ENCODE measurements at regions not wholly inside any gene's neighbourhood (a gene's known extent, or its start where the extent isn't known, plus 50 kb on each side); places are given as distances from the start of the nearest gene placed in this dataset.

DNA sequence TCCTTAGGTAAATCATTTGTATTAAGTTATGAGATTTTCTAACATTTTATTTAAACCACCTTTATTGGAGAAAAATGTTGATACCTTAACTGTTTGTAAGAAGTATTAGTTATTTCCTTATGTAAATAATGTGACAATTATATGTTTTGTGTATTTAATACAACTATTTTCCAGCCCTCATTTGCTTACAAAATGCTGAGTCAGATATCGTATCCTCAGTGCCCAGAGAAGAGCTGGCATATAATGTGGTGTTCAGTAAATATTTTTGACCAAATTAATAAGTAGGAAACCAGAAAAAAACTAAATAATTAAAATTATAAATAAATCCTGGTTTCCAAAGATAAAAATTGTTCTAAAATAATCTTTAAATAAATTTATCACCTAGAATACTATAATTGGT is 140.2 kb upstream of the PCDH17 start:
- Histone ChIP-seq H3K9me3 (ENCODE audit: control insufficient read depth, insufficient read depth, low read depth, low read length) (no peaks in the 10 kb centered on the region), H3K4me1 (ENCODE audit: control insufficient read depth, insufficient read depth, low read length) (no peaks in the 10 kb centered on the region), H3K27ac (ENCODE audit: extremely low read depth, low read depth, low read length) (no peak overlapping the region), H3K36me3 (ENCODE audit: control insufficient read depth in 2 of 2, insufficient read depth in 1 of 2, low read length in 2 of 2) (no peaks in the 10 kb centered on the region), H3K4me3 (ENCODE audit: low read depth, low read length) (no peak overlapping the region)
- CTCF ChIA-PET: no interaction called here
- TF ChIP-seq ZNF514 (tag by site-specific recombination; IDR thresholded peaks at IDR 0.05) (no peak), ZNF354C (tag by site-specific recombination; IDR thresholded peaks at IDR 0.05; ENCODE audit: borderline replicate concordance, low read depth) (no peak), IKZF3 (tag by site-specific recombination; IDR thresholded peaks at IDR 0.05) (no peak), AEBP2 (tag by site-specific recombination; IDR thresholded peaks at IDR 0.05; ENCODE audit: borderline replicate concordance) (no peak), PRDM2 (tag by site-specific recombination; IDR thresholded peaks at IDR 0.05; ENCODE audit: borderline replicate concordance) (no peak), ZSCAN16 (tag by site-specific recombination; IDR thresholded peaks at IDR 0.05) (no peak), ZNF791 (tag by site-specific recombination; IDR thresholded peaks at IDR 0.05) (no peak), ZNF157 (tag by site-specific recombination; IDR thresholded peaks at IDR 0.05) (no peak), ZNF239 (tag by site-specific recombination; IDR thresholded peaks at IDR 0.05) (no peak), KLF9 (tag by site-specific recombination; IDR thresholded peaks at IDR 0.05; ENCODE audit: low read depth) (no peak), ZNF560 (tag by site-specific recombination; IDR thresholded peaks at IDR 0.05; ENCODE audit: borderline replicate concordance) (no peak), ZNF510 (tag by site-specific recombination; IDR thresholded peaks at IDR 0.05; ENCODE audit: insufficient replicate concordance) (no peak), ZNF211 (tag by site-specific recombination; IDR thresholded peaks at IDR 0.05; ENCODE audit: low read depth) (no peak), ZNF664 (tag by site-specific recombination; IDR thresholded peaks at IDR 0.05) (no peak), ZNF155 (tag by site-specific recombination; IDR thresholded peaks at IDR 0.05) (no peak), ZNF558 (tag by site-specific recombination; IDR thresholded peaks at IDR 0.05) (no peak), ZNF324 (tag by site-specific recombination; IDR thresholded peaks at IDR 0.05) (no peak), GLI4 (tag by site-specific recombination; IDR thresholded peaks at IDR 0.05) (no peak)
- TF ChIP-seq, protein P1, sequence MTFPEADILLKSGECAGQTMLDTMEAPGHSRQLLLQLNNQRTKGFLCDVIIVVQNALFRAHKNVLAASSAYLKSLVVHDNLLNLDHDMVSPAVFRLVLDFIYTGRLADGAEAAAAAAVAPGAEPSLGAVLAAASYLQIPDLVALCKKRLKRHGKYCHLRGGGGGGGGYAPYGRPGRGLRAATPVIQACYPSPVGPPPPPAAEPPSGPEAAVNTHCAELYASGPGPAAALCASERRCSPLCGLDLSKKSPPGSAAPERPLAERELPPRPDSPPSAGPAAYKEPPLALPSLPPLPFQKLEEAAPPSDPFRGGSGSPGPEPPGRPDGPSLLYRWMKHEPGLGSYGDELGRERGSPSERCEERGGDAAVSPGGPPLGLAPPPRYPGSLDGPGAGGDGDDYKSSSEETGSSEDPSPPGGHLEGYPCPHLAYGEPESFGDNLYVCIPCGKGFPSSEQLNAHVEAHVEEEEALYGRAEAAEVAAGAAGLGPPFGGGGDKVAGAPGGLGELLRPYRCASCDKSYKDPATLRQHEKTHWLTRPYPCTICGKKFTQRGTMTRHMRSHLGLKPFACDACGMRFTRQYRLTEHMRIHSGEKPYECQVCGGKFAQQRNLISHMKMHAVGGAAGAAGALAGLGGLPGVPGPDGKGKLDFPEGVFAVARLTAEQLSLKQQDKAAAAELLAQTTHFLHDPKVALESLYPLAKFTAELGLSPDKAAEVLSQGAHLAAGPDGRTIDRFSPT (tag by site-specific recombination; IDR thresholded peaks at IDR 0.05): no peak
- TF ChIP-seq, protein P2, sequence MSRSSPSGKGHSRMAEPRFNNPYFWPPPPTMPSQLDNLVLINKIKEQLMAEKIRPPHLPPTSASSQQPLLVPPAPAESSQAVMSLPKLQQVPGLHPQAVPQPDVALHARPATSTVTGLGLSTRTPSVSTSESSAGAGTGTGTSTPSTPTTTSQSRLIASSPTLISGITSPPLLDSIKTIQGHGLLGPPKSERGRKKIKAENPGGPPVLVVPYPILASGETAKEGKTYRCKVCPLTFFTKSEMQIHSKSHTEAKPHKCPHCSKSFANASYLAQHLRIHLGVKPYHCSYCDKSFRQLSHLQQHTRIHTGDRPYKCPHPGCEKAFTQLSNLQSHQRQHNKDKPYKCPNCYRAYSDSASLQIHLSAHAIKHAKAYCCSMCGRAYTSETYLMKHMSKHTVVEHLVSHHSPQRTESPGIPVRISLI (tag by site-specific recombination; IDR thresholded peaks at IDR 0.05): no peak
- POLR2A ChIA-PET: no interaction called here

Measured in HEK293 (cell line).